Caki2 (cell line): ENCODE measurements at regions not wholly inside any gene's neighbourhood (a gene's known extent, or its start where the extent isn't known, plus 50 kb on each side); places are given as distances from the start of the nearest gene placed in this dataset.

Experiments used
- DNase-seq: peaks from one replicate; pipeline ENCODE4 v3.0.0-alpha.2; 2015; ENCODE audit warnings: low read depth
- in situ Hi-C: cut with HindIII; loops from 2 replicates; pipeline ENCODE4 v1.10.0; 2016; ENCODE audit warnings: low sequenced_read_pairs, low pct_unique_long_range_greater_than_20kb, mixed read lengths

DNA sequence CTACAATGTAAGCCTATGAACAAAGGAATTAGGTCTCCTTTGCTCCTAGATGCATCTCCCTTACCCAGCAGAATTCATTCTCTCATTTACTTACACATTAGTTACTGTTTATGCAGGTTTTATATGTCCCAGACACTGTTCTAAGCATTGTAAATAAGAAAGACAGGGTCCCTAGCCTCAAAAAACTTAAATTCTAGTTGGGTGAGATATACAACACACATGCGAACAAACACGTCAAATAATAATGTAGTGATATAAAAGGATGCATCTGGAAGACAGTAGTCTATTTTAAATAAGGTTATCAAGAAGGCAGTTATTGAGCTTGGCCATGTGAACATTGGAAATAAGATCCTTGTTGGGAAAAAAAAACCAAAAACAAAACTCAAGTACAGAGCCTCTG lies 479.7 kb downstream of the DNAJB9 start:
- in situ Hi-C loops, result no loop called here
- no peak for DNase-seq

DNA sequence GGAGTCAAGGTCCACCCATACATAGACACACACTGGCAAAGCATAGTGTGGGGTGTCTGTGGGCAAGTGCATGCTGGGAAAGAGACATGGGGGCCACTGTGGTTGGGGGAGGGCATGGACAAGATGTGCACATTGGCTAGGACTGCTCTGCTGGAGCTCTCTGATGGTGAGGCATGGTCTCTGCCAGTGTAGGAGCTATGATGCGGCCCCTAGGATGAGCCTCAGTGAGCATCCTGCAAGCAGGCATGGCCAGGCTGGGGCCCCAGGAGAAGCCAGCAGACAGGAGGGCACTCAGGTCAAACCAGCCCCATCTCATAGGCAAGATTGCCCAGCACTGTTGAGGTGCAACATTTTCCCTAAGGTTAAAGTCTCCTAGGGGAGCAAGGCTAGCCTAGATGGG lies 489.4 kb downstream of the DNAJB9 start:
- in situ Hi-C loops, result no loop called here
- no peak for DNase-seq

DNA sequence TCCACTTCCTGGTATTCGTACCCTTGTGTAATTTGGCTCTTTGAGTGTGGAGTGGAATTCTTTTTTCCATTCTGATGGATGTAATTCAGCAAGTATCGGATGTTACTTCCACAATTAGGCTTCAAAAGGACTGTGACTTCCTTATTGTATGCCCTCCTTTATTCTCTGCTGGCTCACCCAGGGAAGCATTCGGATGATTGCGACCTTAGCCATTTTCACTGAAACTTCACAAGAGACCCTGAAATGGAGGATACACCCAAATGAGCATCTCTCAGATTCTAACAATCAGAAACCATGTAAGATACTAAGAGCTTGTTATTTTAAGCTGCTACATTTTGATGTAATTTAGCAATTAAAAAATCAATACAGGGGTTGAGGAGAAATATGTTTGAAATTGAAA lies 493.1 kb downstream of the DNAJB9 start:
- in situ Hi-C loops, result no loop called here
- no peak for DNase-seq

DNA sequence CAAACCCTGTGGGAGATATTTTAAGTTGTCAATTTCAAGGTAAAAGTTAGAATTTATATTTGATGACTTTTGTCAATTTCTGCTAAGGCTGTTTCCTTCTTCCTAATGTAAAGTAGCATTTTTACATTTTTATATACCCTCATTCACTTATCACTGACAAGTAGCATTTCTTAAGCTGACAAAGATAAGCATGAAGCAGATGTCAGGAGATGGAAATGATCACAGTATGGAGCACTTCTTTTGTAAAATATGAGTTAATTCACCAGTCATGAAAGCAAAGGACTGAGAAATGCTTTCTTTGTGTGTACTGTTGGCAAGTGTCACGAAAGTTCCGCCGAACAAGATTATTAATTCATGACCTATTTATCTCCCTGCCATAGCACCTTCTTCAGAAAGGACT lies 503.9 kb downstream of the DNAJB9 start:
- in situ Hi-C loops, result no loop called here

DNA sequence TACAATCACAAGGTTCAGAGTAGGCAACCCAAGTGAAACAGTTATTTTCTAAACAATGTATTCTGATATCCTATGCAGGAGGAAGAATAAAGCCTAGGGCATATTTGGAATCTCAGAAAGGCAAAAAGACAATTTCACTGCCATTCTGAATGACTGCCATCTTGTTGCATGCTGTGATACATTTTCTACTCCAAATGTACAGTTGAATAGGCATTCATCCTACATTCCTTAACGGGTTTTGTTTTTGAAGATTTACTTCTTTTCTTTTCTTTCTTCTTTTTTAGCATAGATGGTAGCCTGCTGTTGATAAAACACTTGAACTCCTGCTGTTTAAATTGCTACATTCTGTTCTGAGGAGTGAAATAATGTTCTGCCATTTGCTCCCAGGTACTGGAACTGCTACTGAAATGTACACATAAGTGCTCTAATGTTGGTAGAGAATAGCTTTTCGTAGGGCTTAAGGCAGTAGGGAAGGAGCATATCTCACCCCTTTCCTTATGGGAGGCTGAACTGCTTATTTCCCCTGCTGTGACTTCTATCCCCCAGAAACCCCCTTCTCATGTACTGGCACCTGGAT lies 506.8 kb downstream of the DNAJB9 start:
- no peak for DNase-seq
- in situ Hi-C loops, result no loop called here

More for the DNA sequence above, 503.9 kb downstream of the DNAJB9 start:
- no peak for DNase-seq

DNA sequence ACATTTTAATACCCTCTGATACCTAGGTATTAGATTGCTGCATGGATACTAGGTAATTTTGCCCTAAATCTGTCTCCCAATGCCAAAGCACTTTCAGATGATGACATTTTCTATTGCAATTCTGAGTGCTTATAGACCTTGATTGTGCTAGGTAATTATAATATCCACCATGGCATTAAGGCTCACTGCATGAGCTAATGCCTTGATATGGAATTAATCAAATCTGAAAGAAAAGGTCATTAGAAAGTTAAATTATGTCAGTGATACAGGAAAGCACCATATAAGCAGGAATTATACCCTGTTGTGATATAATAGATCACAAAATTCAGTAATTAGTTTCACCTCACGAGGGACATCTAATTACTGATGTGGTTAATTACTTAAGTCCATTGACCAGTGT lies 521.4 kb downstream of the DNAJB9 start:
- no peak for DNase-seq

DNA sequence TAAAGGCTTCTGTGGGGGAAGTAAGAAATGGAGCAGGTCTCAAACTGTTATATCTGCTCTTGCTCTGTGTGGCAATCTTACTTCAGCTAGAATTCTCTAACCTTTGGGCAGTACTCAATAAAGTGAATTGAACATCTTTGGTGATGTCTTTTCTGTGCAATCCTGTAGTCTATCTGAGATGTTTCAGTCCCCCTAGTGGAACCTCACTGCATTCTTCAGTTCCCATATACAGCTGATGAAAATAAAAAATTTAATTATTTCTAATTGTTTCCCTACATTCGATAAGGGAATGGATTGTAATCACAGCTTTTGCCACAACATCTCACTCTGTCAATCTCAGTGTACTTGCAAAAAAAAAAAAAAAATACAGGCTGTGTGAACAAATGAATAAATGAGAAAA lies 522.6 kb downstream of the DNAJB9 start:
- DNase-seq, result no peak
- in situ Hi-C loops, result no loop called here

More for the DNA sequence above, 521.4 kb downstream of the DNAJB9 start:
- in situ Hi-C loops, result no loop called here

DNA sequence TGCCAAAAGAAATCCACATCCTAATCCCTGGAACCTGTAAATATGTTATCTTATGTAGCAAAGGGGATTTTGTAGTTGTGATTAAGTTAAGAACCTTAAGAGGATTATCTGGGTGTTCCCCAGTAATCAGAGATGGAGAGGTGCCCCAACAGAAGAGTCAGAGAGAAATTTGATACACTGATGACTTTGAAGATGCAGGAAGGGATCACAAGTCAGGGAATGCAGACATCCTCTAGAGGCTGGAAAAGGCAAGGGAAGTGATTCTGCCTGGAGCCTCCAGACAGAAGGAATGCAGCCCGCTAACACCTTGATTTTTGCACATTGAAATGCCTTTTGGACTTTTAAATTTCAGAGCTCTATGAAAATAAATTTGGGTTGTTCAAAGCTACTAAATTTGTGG lies 531.7 kb downstream of the DNAJB9 start:
- no peak for DNase-seq
- in situ Hi-C loops, result no loop called here

DNA sequence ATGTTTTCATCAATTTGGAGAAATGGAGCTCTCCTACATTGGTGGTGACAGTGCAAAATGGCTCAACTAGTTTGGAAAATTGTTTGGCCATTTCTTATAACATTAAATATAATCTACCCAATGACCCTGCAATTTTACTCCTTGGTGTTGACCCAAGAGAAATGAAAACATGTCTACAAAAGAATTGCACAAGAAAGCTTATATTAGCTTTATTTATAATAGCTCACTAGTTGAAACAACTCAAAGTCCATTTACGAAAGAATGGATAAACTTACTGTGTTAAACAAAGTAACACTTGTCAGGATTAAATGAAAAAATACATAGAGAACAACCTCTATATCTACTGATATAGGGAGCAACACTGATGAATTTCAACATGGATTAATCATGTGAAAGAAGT lies 539.9 kb downstream of the DNAJB9 start:
- in situ Hi-C loops, result no loop called here
- DNase-seq, result no peak

DNA sequence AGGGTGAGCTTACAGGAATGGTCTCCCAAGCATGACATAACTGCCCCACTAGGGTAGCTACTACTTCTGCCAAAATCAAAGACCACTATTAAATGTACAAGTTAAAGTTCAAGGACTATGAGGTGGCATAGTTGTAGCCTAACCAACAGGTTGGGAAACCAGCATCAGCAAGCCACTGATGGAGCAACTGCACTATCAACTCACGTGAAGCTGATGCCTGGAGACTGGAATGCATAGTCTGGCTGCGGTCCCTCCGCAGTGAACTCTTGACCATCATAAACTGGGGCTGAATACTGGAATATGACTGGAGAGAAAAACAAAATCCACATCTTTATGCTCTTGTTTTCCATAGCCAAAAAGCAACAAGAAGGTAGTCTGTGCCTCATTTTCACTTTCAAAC lies 541.4 kb downstream of the DNAJB9 start:
- in situ Hi-C loops, result no loop called here
- no peak for DNase-seq

DNA sequence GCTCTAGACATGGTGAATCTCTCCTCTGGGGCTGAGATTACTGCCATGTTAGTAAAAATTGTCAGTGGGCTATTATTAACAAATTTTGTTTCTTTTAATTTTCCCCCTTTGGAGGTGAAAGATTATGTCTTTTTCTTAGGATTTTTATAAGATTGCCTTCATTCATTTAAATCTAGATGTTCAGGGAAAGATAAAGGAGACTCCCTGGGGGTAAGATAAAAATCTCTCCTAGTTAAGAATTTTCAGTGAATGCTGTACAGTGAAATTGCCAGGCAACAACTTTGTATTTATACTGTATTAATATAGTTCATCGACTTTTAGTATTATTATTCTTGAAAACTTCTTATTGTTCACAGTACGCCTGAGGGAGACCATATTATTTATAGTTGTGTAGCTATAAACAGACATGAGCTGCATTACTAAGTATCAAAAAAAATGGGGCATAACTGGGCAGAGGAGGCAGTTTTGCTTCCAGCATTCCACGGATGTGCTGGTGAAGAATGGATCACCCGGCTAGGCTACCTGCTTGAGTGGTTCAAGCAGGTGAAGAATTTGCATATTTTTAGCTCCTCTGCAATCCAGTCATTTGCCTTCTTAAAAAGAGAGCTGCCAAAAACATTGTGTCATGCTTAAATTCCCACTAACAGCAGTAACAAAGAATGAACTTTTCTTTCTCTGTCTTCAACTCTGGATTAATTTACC lies 552.1 kb downstream of the DNAJB9 start:
- in situ Hi-C loops, result no loop called here

DNA sequence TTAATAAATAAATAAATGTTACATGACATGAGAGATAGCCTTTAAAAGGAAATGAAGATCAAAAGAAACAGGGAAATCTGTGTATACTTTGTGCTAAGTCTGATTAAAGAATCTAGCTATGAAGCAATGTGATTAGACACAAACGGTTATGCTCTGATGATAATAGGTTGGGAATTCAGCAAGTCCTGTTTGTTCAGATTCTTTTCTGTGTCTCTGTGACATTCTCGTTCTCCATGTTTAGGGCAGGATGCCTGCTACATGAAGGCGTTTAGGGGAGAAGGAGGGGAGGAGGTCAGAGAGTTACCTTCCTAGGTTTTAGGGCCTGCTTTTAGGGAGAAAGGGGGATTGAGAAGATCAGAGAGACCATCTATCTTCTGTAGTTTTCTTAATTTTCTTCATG lies 555.3 kb downstream of the DNAJB9 start:
- no peak for DNase-seq
- in situ Hi-C loops, result no loop called here

More for the DNA sequence above, 552.1 kb downstream of the DNAJB9 start:
- DNase-seq, result no peak

DNA sequence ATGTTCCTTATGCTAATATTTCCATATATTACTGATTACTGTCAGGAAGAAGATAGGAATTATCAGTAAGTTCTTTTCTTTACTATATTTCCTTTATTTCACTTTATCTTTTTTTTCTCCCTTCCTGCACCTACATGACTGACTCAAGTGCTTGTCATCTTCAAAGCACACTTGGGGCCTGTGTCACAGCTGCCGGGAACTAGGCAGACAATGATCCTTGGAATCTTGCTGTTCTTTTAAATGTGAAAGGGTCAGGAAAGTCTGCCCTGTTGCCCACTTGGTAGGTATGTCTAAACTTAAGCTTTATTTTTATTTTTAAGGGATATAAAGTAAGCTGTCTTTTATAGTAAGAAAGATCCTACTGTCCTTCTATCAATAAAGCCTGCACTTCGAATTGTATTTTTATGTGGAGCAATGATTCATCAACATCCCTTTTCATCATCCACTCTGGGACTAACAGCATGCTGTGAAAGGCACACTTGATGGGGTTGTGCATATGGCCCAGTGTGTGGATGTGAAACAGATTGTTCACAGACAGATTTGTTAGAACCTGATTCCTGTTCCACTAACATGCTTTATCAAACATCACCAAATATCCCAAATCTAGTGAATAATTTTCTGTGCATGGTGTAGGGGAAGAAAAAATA lies 556.9 kb downstream of the DNAJB9 start:
- in situ Hi-C loops, result no loop called here
- no peak for DNase-seq

DNA sequence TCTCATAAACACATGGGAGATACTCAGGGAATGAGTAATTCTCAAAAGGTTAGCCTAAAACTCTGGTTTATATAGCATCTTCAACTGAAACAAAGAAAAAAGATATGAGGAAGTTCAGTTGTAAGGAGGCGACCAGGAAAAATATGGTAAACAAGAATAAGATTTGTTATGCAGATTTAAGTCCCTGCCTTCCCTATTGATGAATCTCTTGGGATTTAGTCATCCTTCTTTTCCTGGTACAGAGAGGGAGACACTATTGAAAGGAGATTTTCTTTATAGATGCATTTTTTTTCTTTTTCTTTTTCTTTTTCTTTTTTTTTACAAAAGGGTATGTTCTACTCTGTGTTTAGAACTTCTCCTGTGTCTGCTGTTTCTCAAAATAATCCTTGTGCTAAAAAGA lies 557.5 kb downstream of the DNAJB9 start:
- in situ Hi-C loops, result no loop called here
- no peak for DNase-seq

DNA sequence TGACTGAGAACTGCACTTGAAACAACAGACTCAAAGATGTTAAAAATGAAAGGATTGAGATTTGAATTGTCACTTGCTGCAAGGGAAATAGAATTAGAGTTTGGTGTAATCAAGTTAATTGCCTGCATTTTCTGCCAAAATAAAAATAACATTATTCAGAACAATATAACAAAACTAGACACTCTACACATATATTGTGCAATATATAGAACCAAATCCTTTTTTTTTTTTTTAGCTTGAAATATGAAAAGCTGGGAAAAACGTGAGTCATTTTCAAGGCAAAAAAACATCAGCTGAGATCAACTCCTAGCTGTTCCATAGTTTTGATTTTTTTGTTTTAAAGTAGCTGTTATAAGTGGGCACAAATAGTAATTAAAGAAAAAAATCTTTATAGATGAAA lies 561.5 kb downstream of the DNAJB9 start:
- DNase-seq, result no peak
- in situ Hi-C loops, result no loop called here

DNA sequence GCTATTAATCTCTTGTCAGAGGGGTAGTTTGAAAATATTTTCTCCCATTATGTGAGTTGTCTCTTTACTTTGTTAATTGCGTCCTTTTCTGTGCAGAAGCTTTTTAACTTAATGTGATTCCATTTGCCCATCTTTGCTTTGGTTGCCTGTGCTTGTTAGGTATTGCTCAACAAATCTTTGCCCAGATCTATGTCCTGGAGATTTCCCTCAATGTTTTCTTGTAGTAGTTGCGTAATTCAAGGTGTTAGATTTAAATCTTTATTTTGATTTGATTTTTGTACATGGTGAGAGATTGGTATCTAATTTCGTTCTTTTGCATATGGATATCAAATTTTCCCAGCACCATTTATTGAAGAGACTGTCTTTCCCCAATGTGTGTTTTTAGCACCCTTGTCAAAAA lies 567.2 kb downstream of the DNAJB9 start:
- in situ Hi-C loops, result no loop called here
- DNase-seq, result no peak

DNA sequence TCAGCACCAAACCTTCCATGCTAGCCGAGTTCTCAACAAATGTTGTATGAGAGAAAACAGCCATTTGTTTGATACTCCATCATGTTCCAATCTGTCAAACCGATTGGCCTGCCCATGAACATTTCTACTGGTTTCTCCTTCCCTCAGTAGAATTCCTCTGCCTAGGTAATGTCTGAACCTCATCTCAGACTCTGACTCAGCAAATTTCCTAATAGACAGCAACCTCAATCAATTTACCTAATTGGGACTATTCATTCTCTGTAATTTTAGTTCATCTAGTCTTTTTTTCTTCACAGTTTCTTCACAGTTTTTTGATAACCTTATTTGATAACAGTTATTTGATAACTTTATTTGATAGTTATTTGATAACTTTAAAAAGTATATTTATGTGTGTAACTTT lies 585.1 kb downstream of the DNAJB9 start:
- no peak for DNase-seq
- in situ Hi-C loops, result no loop called here

DNA sequence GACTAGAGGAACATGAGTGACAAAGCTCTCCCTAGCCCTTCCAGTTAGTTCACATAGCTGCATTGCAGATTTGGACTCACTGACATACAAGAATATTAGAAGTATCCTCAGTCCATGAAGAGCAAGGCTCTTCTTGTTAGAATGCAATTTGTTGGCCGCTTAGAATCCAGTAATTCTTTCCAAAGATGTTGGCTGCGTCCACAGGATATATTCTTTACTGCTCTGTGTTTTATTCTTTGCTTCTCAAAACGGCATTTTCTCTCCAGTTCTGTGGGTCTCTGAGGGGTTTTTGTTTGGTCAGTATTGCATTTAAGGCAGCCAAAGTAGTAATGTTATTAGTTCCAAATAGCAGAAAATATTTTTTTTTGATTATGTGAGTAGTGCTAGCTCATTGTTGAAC lies 588.6 kb downstream of the DNAJB9 start:
- no peak for DNase-seq
- in situ Hi-C loops, result no loop called here

DNA sequence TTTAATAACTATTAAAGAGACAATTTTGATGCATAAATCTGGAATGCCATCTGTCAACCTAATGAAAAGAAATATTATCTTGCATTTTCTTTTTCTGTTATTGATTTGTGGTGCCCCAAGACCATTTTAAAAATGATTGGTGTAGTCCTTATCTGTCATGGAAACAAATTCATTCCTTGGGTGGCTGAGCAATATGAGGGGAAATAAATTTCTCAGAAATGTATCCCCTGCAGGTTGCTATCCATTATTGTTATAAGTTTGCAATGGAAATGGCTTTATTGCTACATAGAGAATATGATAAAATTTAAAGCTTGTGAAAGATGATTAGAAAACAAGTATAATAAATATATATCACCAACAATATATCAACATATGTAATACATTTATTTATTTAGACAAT lies 607.0 kb downstream of the DNAJB9 start:
- DNase-seq, result no peak
- in situ Hi-C loops, result no loop called here

DNA sequence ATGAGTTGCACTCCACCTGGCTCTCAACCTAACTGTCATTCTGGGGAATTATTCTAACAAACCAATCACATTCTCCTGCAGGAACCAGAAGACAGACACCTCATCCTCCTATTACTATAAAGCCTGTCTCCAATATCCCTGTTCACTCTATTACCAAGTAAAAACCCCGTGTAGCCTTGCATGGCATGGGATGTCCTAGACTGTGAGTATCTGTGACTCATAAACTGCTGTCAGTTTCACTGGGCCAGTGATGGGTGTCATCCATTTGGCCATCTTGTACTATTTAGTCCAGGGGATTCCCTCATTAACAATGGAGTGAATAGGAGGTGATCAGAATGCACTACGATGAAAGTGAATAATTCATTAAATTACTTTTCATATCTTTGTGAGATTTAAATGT lies 608.7 kb downstream of the DNAJB9 start:
- no peak for DNase-seq
- in situ Hi-C loops, result no loop called here
